Hepatocyte (in vitro differentiated cells): ENCODE measurements at regions not wholly inside any gene's neighbourhood (a gene's known extent, or its start where the extent isn't known, plus 50 kb on each side); places are given as distances from the start of the nearest gene placed in this dataset.

Source experiments
- DNase-seq: peaks from one replicate; pipeline ENCODE4 v3.0.0-alpha.2; 2016; ENCODE audit warnings: low spot score
- H2AFZ ChIP-seq: fragments of 200-600 bp; sonication (generic); 2 replicates; pipeline ENCODE4 v1.6.0; 2016; ENCODE audit warnings: antibody characterized with exemption, mild to moderate bottlenecking
- H3K27ac ChIP-seq: fragments of 200-600 bp; sonication (generic); 2 replicates; pipeline ENCODE4 v1.5.1; 2016; ENCODE audit warnings: mild to moderate bottlenecking
- H3K27me3 ChIP-seq: fragments of 200-600 bp; sonication (generic); 2 replicates; pipeline ENCODE4 v1.6.1; 2016
- H3K36me3 ChIP-seq: fragments of 200-600 bp; sonication (generic); replicated peaks from 2 replicates; pipeline ENCODE4 v1.5.1; 2016; ENCODE audit warnings: low read depth; ENCODE audit not compliant: insufficient read depth
- H3K4me1 ChIP-seq: fragments of 200-600 bp; sonication (generic); 2 replicates; pipeline ENCODE4 v1.5.1; 2016; ENCODE audit warnings: mild to moderate bottlenecking, moderate library complexity; ENCODE audit not compliant: insufficient read depth
- H3K4me2 ChIP-seq: fragments of 200-600 bp; sonication (generic); 2 replicates; pipeline ENCODE4 v1.6.0; 2016
- H3K4me3 ChIP-seq: fragments of 200-600 bp; sonication (generic); 2 replicates; pipeline ENCODE4 v1.5.1; 2016; ENCODE audit warnings: mild to moderate bottlenecking
- H3K79me2 ChIP-seq: fragments of 200-600 bp; sonication (generic); 2 replicates; pipeline ENCODE4 v1.6.0; 2017; ENCODE audit warnings: mild to moderate bottlenecking
- H3K9me2 ChIP-seq: fragments of 200-600 bp; sonication (generic); replicated peaks from 2 replicates; pipeline ENCODE4 v1.6.0; 2017; ENCODE audit warnings: mild to moderate bottlenecking; ENCODE audit not compliant: insufficient read depth
- H3K9me3 ChIP-seq: fragments of 200-600 bp; sonication (generic); 2 replicates; pipeline ENCODE4 v1.5.1; 2016; ENCODE audit warnings: low read depth, mild to moderate bottlenecking
- H4K20me1 ChIP-seq: fragments of 200-600 bp; sonication (generic); 2 replicates; pipeline ENCODE4 v1.6.0; 2016; ENCODE audit warnings: mild to moderate bottlenecking; ENCODE audit not compliant: insufficient read depth, poor library complexity, severe bottlenecking
- CTCF ChIP-seq: fragments of 200-600 bp; sonication (generic); IDR thresholded peaks from 2 replicates; pipeline ENCODE4 v1.5.1; 2016; ENCODE audit warnings: antibody characterized with exemption, mild to moderate bottlenecking; ENCODE audit not compliant: poor library complexity
- EZH2 ChIP-seq: fragments of 200-600 bp; sonication (generic); IDR thresholded peaks from 2 replicates; pipeline ENCODE4 v1.6.1; 2016; ENCODE audit warnings: antibody characterized with exemption, mild to moderate bottlenecking, borderline replicate concordance
- EZH2phosphoT487 ChIP-seq: fragments of 200-600 bp; sonication (generic); IDR thresholded peaks from one replicate; pipeline ENCODE4 v1.6.1; 2018; ENCODE audit warnings: antibody characterized with exemption, mild to moderate bottlenecking, low read depth, moderate library complexity; ENCODE audit not compliant: unreplicated experiment, severe bottlenecking
- WGBS: methylation state at CpG from one replicate; pipeline ENCODE4 v1.1.6; 2016; ENCODE audit warnings: low lambda C conversion rate; ENCODE audit errors: missing lambda C conversion rate; 5-methylcytosine and 5-hydroxymethylcytosine counted together

GRCh38 chr2:8224347-8225190, 457.3 kb upstream of the ID2 start:
- Histone ChIP-seq H3K9me2 (no peaks in the 10 kb centered on the region), H2AFZ (no peak overlapping the region), H3K9me3 (no peaks in the 10 kb centered on the region), H3K27me3 (no peaks in the 10 kb centered on the region), H3K79me2 (no peaks in the 10 kb centered on the region), H3K36me3 (no peaks in the 10 kb centered on the region), H3K4me2 (no peak overlapping the region), H3K27ac (no peak overlapping the region), H3K4me3 (no peak overlapping the region), H4K20me1 (no peaks in the 10 kb centered on the region), H3K4me1 (no peaks in the 10 kb centered on the region)
- TF ChIP-seq CTCF = no peak
- no peak for TF ChIP-seq EZH2
- no peak for TF ChIP-seq EZH2phosphoT487
- WGBS = 90% methylated on average over 16 of the region's 16 CpGs
- no peak for DNase-seq

DNA sequence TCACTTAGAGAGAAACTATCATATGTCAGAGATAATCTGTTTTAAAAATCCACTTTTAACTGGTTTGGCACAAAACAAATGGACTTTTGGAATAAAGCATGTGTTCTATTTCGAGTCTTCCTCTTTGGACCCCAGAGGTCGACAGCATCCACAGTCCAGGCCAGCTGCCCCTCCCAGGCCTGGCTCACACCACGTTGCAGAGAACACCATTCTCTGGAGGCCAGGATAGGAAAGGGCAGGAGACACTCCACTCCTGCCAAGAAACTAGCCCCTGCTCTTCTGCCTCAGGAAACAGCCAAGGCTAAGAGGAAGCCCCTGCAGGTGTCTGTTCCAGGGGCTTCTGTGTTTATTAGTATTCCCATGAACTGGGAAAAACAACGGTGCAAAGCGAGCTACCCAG, 456.6 kb upstream of the ID2 start:
- DNase-seq = no peak
- no peaks in the 10 kb centered on the region for H3K4me1 ChIP-seq
- 74% methylated on average over 5 of the region's 5 CpGs for WGBS

GRCh38 chr2:8225798-8226197, 456.1 kb upstream of the ID2 start:
- no peaks in the 10 kb centered on the region for H3K9me2 ChIP-seq
- no peaks in the 10 kb centered on the region for H3K36me3 ChIP-seq
- TF ChIP-seq EZH2 (no peak), EZH2phosphoT487 (no peak), CTCF (no peak)
- H3K4me2 ChIP-seq = no peak overlapping the region
- H4K20me1 ChIP-seq = no peaks in the 10 kb centered on the region
- no peak overlapping the region for H3K4me3 ChIP-seq
- no peaks in the 10 kb centered on the region for H3K9me3 ChIP-seq
- H3K4me1 ChIP-seq = no peaks in the 10 kb centered on the region
- no peak for DNase-seq
- H2AFZ ChIP-seq = no peak overlapping the region
- 91% methylated on average over 6 of the region's 6 CpGs for WGBS
- no peaks in the 10 kb centered on the region for H3K27me3 ChIP-seq
- H3K79me2 ChIP-seq = no peaks in the 10 kb centered on the region
- no peak overlapping the region for H3K27ac ChIP-seq

More for the DNA sequence above, 456.6 kb upstream of the ID2 start:
- no peaks in the 10 kb centered on the region for H4K20me1 ChIP-seq
- no peaks in the 10 kb centered on the region for H3K79me2 ChIP-seq
- H3K36me3 ChIP-seq = no peaks in the 10 kb centered on the region
- H3K4me2 ChIP-seq = no peak overlapping the region
- no peaks in the 10 kb centered on the region for H3K9me2 ChIP-seq
- H2AFZ ChIP-seq = no peak overlapping the region
- H3K27ac ChIP-seq = no peak overlapping the region
- TF ChIP-seq EZH2 (no peak), EZH2phosphoT487 (no peak), CTCF (no peak)
- no peaks in the 10 kb centered on the region for H3K9me3 ChIP-seq
- H3K4me3 ChIP-seq = no peak overlapping the region
- H3K27me3 ChIP-seq = no peaks in the 10 kb centered on the region

DNA sequence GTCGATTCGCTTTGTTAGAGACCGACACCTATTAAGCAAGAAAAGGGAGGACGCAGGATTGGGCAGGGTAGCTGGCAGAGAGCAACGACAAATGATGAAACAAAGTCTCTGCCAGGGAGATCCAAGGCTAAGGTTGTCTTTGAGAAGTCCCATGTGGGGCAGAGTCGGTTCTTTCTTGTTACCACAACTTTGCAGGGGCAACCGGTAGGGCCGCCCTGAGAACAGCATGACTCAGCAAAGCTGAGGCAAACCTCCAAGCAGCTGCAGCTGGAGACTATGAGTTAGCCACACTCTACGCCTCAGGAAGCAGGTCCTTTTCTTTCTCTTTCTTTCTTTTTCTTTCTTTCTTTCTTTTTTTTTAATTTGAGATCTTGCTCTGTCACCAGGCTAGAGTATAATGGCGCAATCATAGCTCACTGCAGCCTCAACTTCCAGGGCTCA, 452.3 kb upstream of the ID2 start:
- no peak overlapping the region for H3K27ac ChIP-seq
- H3K9me2 ChIP-seq = no peaks in the 10 kb centered on the region
- no peaks in the 10 kb centered on the region for H4K20me1 ChIP-seq
- H3K36me3 ChIP-seq = no peaks in the 10 kb centered on the region
- H3K27me3 ChIP-seq = no peaks in the 10 kb centered on the region
- no peaks in the 10 kb centered on the region for H3K9me3 ChIP-seq
- no peak overlapping the region for H3K4me3 ChIP-seq
- H3K4me2 ChIP-seq = no peak overlapping the region
- H2AFZ ChIP-seq = no peak overlapping the region
- 81% methylated on average over 10 of the region's 10 CpGs for WGBS
- no peaks in the 10 kb centered on the region for H3K79me2 ChIP-seq
- peak; percentile 27 for DNase-seq
- no peaks in the 10 kb centered on the region for H3K4me1 ChIP-seq
- TF ChIP-seq EZH2phosphoT487 (no peak), EZH2 (no peak), CTCF (no peak)
